ENCODE measurements at regions not wholly inside any gene's neighbourhood (a gene's known extent, or its start where the extent isn't known, plus 50 kb on each side); places are given as distances from the start of the nearest gene placed in this dataset.

DNA sequence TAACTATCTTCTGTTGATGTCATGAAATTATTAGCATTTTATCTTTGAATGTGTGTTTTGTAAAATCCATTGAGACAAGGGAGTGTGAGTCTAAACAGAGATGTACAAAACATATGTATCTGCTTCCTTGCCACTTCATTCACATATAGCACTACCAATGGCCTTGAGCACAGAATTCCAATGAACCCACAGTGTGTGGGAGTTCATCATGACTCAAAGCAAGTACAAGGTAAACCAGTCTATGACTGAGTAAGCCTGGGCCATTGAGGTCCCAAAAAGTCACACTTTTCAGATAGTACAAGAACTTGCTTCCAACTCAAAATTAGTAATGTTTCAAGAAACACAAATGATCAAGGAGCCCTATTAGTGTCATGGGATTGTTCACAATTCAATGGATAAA is 218.6 kb downstream of the MANEA start:
- DNase-seq, result no peak
- H3K36me3 ChIP-seq (ENCODE audit: insufficient read depth, low read length), result no peaks in the 10 kb centered on the region
- TF ChIP-seq, protein P1, sequence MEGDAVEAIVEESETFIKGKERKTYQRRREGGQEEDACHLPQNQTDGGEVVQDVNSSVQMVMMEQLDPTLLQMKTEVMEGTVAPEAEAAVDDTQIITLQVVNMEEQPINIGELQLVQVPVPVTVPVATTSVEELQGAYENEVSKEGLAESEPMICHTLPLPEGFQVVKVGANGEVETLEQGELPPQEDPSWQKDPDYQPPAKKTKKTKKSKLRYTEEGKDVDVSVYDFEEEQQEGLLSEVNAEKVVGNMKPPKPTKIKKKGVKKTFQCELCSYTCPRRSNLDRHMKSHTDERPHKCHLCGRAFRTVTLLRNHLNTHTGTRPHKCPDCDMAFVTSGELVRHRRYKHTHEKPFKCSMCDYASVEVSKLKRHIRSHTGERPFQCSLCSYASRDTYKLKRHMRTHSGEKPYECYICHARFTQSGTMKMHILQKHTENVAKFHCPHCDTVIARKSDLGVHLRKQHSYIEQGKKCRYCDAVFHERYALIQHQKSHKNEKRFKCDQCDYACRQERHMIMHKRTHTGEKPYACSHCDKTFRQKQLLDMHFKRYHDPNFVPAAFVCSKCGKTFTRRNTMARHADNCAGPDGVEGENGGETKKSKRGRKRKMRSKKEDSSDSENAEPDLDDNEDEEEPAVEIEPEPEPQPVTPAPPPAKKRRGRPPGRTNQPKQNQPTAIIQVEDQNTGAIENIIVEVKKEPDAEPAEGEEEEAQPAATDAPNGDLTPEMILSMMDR (IDR thresholded peaks at IDR 0.05), result no peak
- Mint-ChIP-seq H3K27me3 (no peaks in the 10 kb centered on the region), H3K4me3 (no peak overlapping the region), H3K9me3 (peaks cover 3% of the 10 kb centered on the region), H3K4me1 (ENCODE audit: low read depth) (no peaks in the 10 kb centered on the region), H3K36me3 (ENCODE audit: low read depth) (no peaks in the 10 kb centered on the region), H3K27ac (no peak overlapping the region)
- CTCF ChIA-PET, result no interaction called here
- H3K27ac ChIP-seq (ENCODE audit: low read depth in 1 of 2, low read length in 2 of 2), result no peak overlapping the region
- ATAC-seq (ENCODE audit: poor library complexity), result no peak
- no peaks in the 10 kb centered on the region for H3K27me3 ChIP-seq (ENCODE audit: control insufficient read depth in 1 of 2, insufficient read depth in 2 of 2, low read length in 2 of 2)
- no peaks in the 10 kb centered on the region for H3K4me1 ChIP-seq (ENCODE audit: insufficient read depth, low read length)
- POLR2A ChIA-PET, result no interaction called here
- intact Hi-C loops (cut with DNase I, micrococcal nuclease), result no loop called here
- H3K9me3 ChIP-seq (ENCODE audit: control insufficient read depth in 1 of 2, insufficient read depth in 1 of 2, low read length in 2 of 2), result no peaks in the 10 kb centered on the region
- H3K4me3 ChIP-seq (ENCODE audit: low read length), result no peak overlapping the region

DNA sequence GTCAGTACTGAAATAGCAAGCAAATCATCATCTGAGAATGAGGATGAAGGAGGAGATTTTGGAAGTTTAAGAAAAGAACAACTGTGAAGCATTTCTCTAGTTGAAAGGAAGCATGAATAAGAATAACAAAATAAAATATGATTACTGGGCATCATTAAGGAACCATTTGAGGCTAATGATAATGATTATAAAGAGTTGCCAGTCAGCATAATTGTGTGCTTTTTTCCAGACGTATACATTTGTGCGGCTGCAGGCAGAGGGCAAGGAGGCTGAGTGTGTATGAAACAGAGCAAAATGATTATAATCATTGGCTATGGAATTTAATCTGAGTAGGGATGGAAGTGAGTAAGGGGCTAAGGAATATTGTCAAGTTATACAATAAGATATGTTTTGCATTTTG is 218.7 kb upstream of the FUT9 start:
- Histone ChIP-seq H3K4me3 (ENCODE audit: low read length) (no peak overlapping the region), H3K9me3 (ENCODE audit: control insufficient read depth in 1 of 2, insufficient read depth in 1 of 2, low read length in 2 of 2) (no peaks in the 10 kb centered on the region), H3K4me1 (ENCODE audit: insufficient read depth, low read length) (no peaks in the 10 kb centered on the region), H3K27ac (ENCODE audit: low read depth in 1 of 2, low read length in 2 of 2) (no peak overlapping the region), H3K27me3 (ENCODE audit: control insufficient read depth in 1 of 2, insufficient read depth in 2 of 2, low read length in 2 of 2) (no peaks in the 10 kb centered on the region), H3K36me3 (ENCODE audit: insufficient read depth, low read length) (no peaks in the 10 kb centered on the region)
- CTCF ChIA-PET, result no interaction called here
- TF ChIP-seq, protein P1 (IDR thresholded peaks at IDR 0.05), result no peak
- peaks cover 3% of the 10 kb centered on the region for H3K9me3 Mint-ChIP-seq
- no peaks in the 10 kb centered on the region for H3K36me3 Mint-ChIP-seq (ENCODE audit: low read depth)
- intact Hi-C loops (cut with DNase I, micrococcal nuclease), result no loop called here
- POLR2A ChIA-PET, result no interaction called here
- DNase-seq (no peak), ATAC-seq (ENCODE audit: poor library complexity) (no peak)
- H3K27ac Mint-ChIP-seq, result no peak overlapping the region
- H3K4me1 Mint-ChIP-seq (ENCODE audit: low read depth), result no peaks in the 10 kb centered on the region
- no peak overlapping the region for H3K4me3 Mint-ChIP-seq
- peaks cover 4% of the 10 kb centered on the region for H3K27me3 Mint-ChIP-seq

- Histone ChIP-seq H3K36me3 (ENCODE audit: insufficient read depth, low read length) (no peaks in the 10 kb centered on the region), H3K4me3 (ENCODE audit: low read length) (no peak overlapping the region), H3K27me3 (ENCODE audit: control insufficient read depth in 1 of 2, insufficient read depth in 2 of 2, low read length in 2 of 2) (no peaks in the 10 kb centered on the region), H3K4me1 (ENCODE audit: insufficient read depth, low read length) (no peaks in the 10 kb centered on the region), H3K9me3 (ENCODE audit: control insufficient read depth in 1 of 2, insufficient read depth in 1 of 2, low read length in 2 of 2) (no peaks in the 10 kb centered on the region), H3K27ac (ENCODE audit: low read depth in 1 of 2, low read length in 2 of 2) (no peak overlapping the region)
- H3K9me3 Mint-ChIP-seq, result no peaks in the 10 kb centered on the region
- CTCF ChIA-PET, result no interaction called here
- DNase-seq (no peak), ATAC-seq (ENCODE audit: poor library complexity) (no peak)
- TF ChIP-seq, protein P1 (IDR thresholded peaks at IDR 0.05), result no peak
- peaks cover 6% of the 10 kb centered on the region for H3K27me3 Mint-ChIP-seq
- intact Hi-C loops (cut with DNase I, micrococcal nuclease), result no loop called here
- POLR2A ChIA-PET, result no interaction called here
- H3K4me3 Mint-ChIP-seq, result no peak overlapping the region
- no peaks in the 10 kb centered on the region for H3K4me1 Mint-ChIP-seq (ENCODE audit: low read depth)
- no peaks in the 10 kb centered on the region for H3K36me3 Mint-ChIP-seq (ENCODE audit: low read depth)
- no peak overlapping the region for H3K27ac Mint-ChIP-seq
These were observed 212.8 kb upstream of the FUT9 start for GRCh38 chr6:95802978-95803377.
